C4-2B (cell line): ENCODE measurements at regions not wholly inside any gene's neighbourhood (a gene's known extent, or its start where the extent isn't known, plus 50 kb on each side); places are given as distances from the start of the nearest gene placed in this dataset.

Experiments
- CTCF ChIP-seq: fragments of 450-650 bp; conservative IDR thresholded peaks from 2 replicates; pipeline ENCODE4 v1.5.1; 2017; ENCODE audit warnings: mild to moderate bottlenecking
- ZFX ChIP-seq: fragments of 450-650 bp; IDR thresholded peaks from 2 replicates; pipeline ENCODE4 v1.6.1; 2017

DNA sequence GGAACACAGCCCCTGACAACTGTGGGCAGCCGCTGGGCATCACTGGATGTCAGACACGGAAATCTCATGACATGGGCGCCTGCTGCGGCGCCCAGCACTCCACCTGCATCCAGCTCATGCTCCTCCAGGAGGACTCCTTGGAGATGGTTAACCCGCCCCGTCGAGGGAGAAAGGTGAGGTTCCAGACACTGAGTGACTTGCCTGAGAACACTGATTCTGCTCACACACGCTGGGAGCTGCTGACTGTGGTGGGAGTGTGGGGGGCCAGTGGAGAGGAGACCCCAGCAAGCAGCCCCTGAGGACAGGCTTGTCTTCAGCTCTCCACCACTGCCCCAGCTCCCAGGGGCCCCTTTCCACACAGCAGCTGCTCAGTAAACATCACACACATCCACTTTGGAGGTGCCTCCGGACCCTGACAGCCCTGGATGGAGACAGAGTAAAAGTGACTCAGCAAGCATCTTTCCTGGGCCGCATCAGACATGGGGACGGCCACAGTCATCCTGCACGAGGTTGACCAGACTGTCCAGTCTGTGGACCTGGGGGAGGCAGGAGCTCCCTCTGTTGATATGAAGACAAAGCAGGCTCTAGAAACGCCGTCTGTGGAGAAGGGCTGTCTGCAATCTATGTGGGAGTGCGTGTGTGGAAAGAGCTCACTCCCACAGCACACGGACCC is 283.7 kb upstream of the IRX4 start:
- TF ChIP-seq CTCF (no peak), ZFX (no peak)
